HUES6 (cell line): ENCODE measurements at regions not wholly inside any gene's neighbourhood (a gene's known extent, or its start where the extent isn't known, plus 50 kb on each side); places are given as distances from the start of the nearest gene placed in this dataset.

Experiments used
- H3K27ac ChIP-seq: 2 replicates; pipeline ENCODE4 v1.7.0; 2013; ENCODE audit warnings: low read depth, mild to moderate bottlenecking, low read length, inconsistent platforms
- H3K27me3 ChIP-seq: 2 replicates; pipeline ENCODE4 v1.6.1; 2013; ENCODE audit warnings: low read length; ENCODE audit not compliant: control insufficient read depth, insufficient read depth
- H3K36me3 ChIP-seq: 2 replicates; pipeline ENCODE4 v1.6.1; 2013; ENCODE audit warnings: low read length; ENCODE audit not compliant: control insufficient read depth, insufficient read depth
- H3K4me1 ChIP-seq: 2 replicates; pipeline ENCODE4 v1.6.1; 2013; ENCODE audit warnings: low read length; ENCODE audit not compliant: control insufficient read depth, insufficient read depth
- H3K4me3 ChIP-seq: 2 replicates; pipeline ENCODE4 v1.5.1; 2013; ENCODE audit warnings: low read depth, low read length
- H3K9ac ChIP-seq: one replicate; pipeline ENCODE4 v1.6.1; 2013; ENCODE audit warnings: mild to moderate bottlenecking, low read length
- H3K9me3 ChIP-seq: 2 replicates; pipeline ENCODE4 v1.6.1; 2013; ENCODE audit warnings: low read depth, low read length; ENCODE audit not compliant: control insufficient read depth, insufficient read depth

GRCh38 chr11:38990841-38991240 lies 2392.8 kb upstream of the RAG2 start:
- no peaks in the 10 kb centered on the region for H3K4me1 ChIP-seq
- H3K36me3 ChIP-seq = no peaks in the 10 kb centered on the region
- no peak overlapping the region for H3K4me3 ChIP-seq
- no peaks in the 10 kb centered on the region for H3K27me3 ChIP-seq
- no peak overlapping the region for H3K9ac ChIP-seq
- H3K9me3 ChIP-seq = no peaks in the 10 kb centered on the region
- H3K27ac ChIP-seq = no peak overlapping the region

GRCh38 chr11:38990139-38990538 lies 2392.1 kb upstream of the RAG2 start:
- no peak overlapping the region for H3K27ac ChIP-seq
- H3K27me3 ChIP-seq = no peaks in the 10 kb centered on the region
- no peaks in the 10 kb centered on the region for H3K36me3 ChIP-seq
- H3K4me1 ChIP-seq = no peaks in the 10 kb centered on the region
- H3K9ac ChIP-seq = no peak overlapping the region
- H3K4me3 ChIP-seq = no peak overlapping the region
- no peaks in the 10 kb centered on the region; the same call in 1 of the 2 replicates for H3K9me3 ChIP-seq

GRCh38 chr11:38988908-38989307 lies 2390.9 kb upstream of the RAG2 start:
- no peaks in the 10 kb centered on the region for H3K27me3 ChIP-seq
- H3K9me3 ChIP-seq = no peaks in the 10 kb centered on the region; the same call in 1 of the 2 replicates
- no peaks in the 10 kb centered on the region for H3K36me3 ChIP-seq
- H3K27ac ChIP-seq = no peak overlapping the region
- no peak overlapping the region for H3K9ac ChIP-seq
- no peaks in the 10 kb centered on the region for H3K4me1 ChIP-seq
- no peak overlapping the region for H3K4me3 ChIP-seq

- no peak overlapping the region for H3K27ac ChIP-seq
- no peaks in the 10 kb centered on the region for H3K9me3 ChIP-seq
- no peaks in the 10 kb centered on the region for H3K4me1 ChIP-seq
- no peak overlapping the region for H3K4me3 ChIP-seq
- no peaks in the 10 kb centered on the region for H3K27me3 ChIP-seq
- H3K36me3 ChIP-seq = no peaks in the 10 kb centered on the region
- H3K9ac ChIP-seq = no peak overlapping the region
These were observed 2374.2 kb upstream of the RAG2 start for GRCh38 chr11:38972220-38972619.

GRCh38 chr11:38971141-38971540 lies 2373.1 kb upstream of the RAG2 start:
- Histone ChIP-seq H3K9me3 (no peaks in the 10 kb centered on the region), H3K4me1 (no peaks in the 10 kb centered on the region), H3K4me3 (no peak overlapping the region), H3K27ac (no peak overlapping the region), H3K9ac (no peak overlapping the region), H3K27me3 (no peaks in the 10 kb centered on the region), H3K36me3 (no peaks in the 10 kb centered on the region)

GRCh38 chr11:38968951-38969350 lies 2370.9 kb upstream of the RAG2 start:
- Histone ChIP-seq H3K36me3 (no peaks in the 10 kb centered on the region), H3K4me1 (no peaks in the 10 kb centered on the region), H3K27me3 (no peaks in the 10 kb centered on the region), H3K9me3 (no peaks in the 10 kb centered on the region), H3K27ac (no peak overlapping the region), H3K9ac (no peak overlapping the region), H3K4me3 (no peak overlapping the region)

- H3K36me3 ChIP-seq = no peaks in the 10 kb centered on the region
- H3K27ac ChIP-seq = no peak overlapping the region
- H3K9ac ChIP-seq = no peak overlapping the region
- H3K4me3 ChIP-seq = no peak overlapping the region
- no peaks in the 10 kb centered on the region for H3K4me1 ChIP-seq
- peaks cover 1% of the 10 kb centered on the region for H3K9me3 ChIP-seq
- H3K27me3 ChIP-seq = no peaks in the 10 kb centered on the region
These were observed 2354.7 kb upstream of the RAG2 start for GRCh38 chr11:38952698-38953097.

GRCh38 chr11:38950867-38951266 lies 2352.8 kb upstream of the RAG2 start:
- no peak overlapping the region for H3K27ac ChIP-seq
- H3K36me3 ChIP-seq = no peaks in the 10 kb centered on the region
- H3K4me3 ChIP-seq = no peak overlapping the region
- no peaks in the 10 kb centered on the region for H3K27me3 ChIP-seq
- peaks cover 10% of the 10 kb centered on the region for H3K9me3 ChIP-seq
- no peaks in the 10 kb centered on the region for H3K4me1 ChIP-seq
- no peak overlapping the region for H3K9ac ChIP-seq

GRCh38 chr11:38948392-38948791 lies 2350.4 kb upstream of the RAG2 start:
- Histone ChIP-seq H3K36me3 (no peaks in the 10 kb centered on the region), H3K4me1 (no peaks in the 10 kb centered on the region), H3K9ac (no peak overlapping the region), H3K27ac (no peak overlapping the region), H3K4me3 (no peak overlapping the region), H3K9me3 (peaks cover 10% of the 10 kb centered on the region), H3K27me3 (no peaks in the 10 kb centered on the region)

- Histone ChIP-seq H3K36me3 (no peaks in the 10 kb centered on the region), H3K9me3 (no peaks in the 10 kb centered on the region), H3K27me3 (no peaks in the 10 kb centered on the region), H3K4me3 (no peak overlapping the region), H3K27ac (no peak overlapping the region), H3K9ac (no peak overlapping the region), H3K4me1 (no peaks in the 10 kb centered on the region)
These were observed 2339.7 kb upstream of the RAG2 start for GRCh38 chr11:38937709-38938108.

DNA sequence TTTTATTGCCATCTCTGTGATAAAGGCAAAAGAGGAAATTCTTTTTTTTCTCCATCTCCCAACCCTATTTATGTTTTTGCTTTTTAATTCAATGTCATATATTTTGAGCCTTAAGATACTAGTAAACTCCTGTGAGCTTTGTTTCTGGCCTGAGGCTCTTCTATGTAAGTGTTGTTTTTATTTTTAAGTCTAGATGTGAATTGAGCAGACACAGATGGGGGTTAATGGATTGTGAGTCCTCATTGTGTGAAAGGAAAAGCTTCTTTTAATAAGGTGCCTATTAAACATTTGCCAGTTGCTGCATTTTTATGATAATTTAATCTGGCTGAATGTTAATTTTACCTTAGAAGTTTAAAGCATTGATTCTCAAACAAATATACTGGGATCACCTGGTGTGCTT lies 2337.9 kb upstream of the RAG2 start:
- H3K9ac ChIP-seq = no peak overlapping the region
- H3K4me3 ChIP-seq = no peak overlapping the region
- H3K36me3 ChIP-seq = no peaks in the 10 kb centered on the region
- H3K27ac ChIP-seq = no peak overlapping the region
- no peaks in the 10 kb centered on the region for H3K4me1 ChIP-seq
- no peaks in the 10 kb centered on the region for H3K9me3 ChIP-seq
- H3K27me3 ChIP-seq = no peaks in the 10 kb centered on the region

DNA sequence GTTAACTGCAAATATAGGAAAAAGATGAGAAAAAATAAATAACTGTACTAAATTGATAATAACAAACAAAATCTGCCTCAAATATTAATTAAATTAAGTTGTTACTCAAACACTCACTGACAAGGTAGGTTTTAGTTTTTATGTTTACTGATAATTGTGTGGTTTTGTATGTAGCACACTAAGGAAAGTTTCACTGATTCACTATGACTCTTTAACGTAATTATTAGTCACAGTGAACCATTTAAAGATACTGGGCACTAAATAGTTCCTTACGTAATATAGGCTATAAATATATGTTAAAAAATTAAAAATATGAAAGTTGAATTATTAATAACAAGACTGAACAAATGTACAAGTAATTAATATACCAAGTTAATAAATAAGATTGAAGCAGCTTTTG lies 2330.0 kb upstream of the RAG2 start:
- Histone ChIP-seq H3K9me3 (peaks cover 3% of the 10 kb centered on the region; the same call in 1 of the 2 replicates), H3K27ac (no peak overlapping the region), H3K27me3 (no peaks in the 10 kb centered on the region), H3K4me3 (no peak overlapping the region), H3K4me1 (no peaks in the 10 kb centered on the region), H3K36me3 (no peaks in the 10 kb centered on the region), H3K9ac (no peak overlapping the region)
